HG02798 (cell line): ENCODE measurements at regions not wholly inside any gene's neighbourhood (a gene's known extent, or its start where the extent isn't known, plus 50 kb on each side); places are given as distances from the start of the nearest gene placed in this dataset.
"Not testable (repeated sequence)": the region's sequence is repeated elsewhere in the genome, so short reads cannot be mapped to it uniquely, and the experiment has no call there.

Experiments used
- ATAC-seq: cut with Tn5 transposase; IDR thresholded peaks from one replicate; pipeline ENCODE4 v1.9.1; 2021; ENCODE audit warnings: mild to moderate bottlenecking; ENCODE audit not compliant: unreplicated experiment, poor library complexity

DNA sequence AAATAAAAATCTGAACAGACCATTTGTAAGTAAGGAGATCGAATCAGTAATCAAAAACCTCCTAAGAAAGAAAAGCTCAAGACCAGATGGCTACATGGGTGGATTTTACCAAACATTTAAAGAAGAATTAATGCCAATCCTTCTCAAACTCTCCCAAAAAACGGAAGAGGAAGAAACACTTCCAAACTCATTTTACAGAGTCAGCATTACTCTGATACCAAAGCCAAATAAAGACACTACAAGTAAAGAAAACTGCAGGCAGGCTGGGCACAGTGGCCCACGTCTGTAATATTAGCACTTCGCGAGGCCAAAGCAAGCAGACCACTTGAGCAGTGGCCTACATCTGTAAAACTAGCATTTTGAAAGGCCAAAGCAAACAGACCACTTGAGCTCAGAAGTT, 159.8 kb downstream of the DPY19L2 start:
- no peak for ATAC-seq

DNA sequence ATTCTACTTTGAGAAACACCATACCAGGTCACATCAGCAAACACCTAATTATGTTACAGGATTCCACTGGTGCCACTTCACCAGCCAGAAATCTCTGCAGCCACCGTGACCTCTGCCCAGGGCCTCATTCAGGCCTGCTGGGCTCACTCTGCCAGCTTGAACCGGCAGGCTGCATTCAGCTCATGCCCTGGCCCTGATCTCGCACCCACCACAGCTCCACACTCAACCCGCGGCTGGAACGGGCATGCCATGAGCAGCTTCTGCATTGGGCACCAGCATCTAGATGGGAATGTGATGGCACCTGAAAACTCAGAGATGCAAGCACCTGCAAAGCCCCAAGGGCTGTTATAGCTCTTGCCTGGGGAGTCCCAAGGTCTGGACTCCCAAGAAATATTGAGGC, 168.7 kb downstream of the DPY19L2 start:
- ATAC-seq: no peak

DNA sequence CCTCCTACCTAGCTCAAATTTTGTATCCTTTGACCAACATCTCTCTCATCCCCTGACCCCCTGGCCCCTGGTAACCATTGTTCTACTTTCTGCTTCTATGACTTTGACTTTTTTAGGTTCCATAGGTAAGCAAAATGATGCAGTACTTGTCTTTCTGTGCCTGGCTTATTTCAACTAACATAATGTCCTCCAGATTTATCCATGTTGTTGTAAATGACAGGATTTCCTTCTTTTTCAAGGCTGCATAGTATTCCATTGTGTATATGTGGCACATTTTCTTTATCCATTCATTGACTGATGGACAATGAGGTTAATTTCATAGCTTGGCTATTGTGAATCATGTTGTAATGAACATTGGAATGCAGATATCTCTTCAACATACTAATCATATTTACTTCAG, 170.1 kb downstream of the DPY19L2 start:
- ATAC-seq: no peak

DNA sequence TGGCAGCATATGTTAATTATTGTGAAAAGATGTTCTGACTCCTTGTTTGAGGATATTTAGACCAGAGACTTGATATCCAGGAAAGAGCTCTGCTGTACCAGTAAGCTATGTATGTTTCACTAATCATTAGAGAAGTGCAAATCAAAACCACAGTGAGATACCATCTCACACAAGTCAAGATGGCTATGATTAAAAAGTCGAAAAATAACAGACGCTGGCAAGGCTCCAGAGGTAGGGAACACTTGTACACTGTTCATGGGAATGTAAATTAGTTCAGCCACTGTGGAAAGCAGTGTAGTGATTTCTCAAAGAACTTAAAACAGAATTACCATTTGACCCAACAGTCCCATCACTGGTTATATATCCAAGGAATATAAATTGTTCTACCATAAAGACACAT, 171.6 kb downstream of the DPY19L2 start:
- no peak for ATAC-seq

GRCh38 chr12:63495974-63496373, 172.3 kb downstream of the DPY19L2 start:
- no peak for ATAC-seq

GRCh38 chr12:63493357-63493756, 174.9 kb downstream of the DPY19L2 start:
- ATAC-seq: not testable (repeated sequence)

GRCh38 chr12:63480186-63480585, 188.1 kb downstream of the DPY19L2 start:
- no peak for ATAC-seq

DNA sequence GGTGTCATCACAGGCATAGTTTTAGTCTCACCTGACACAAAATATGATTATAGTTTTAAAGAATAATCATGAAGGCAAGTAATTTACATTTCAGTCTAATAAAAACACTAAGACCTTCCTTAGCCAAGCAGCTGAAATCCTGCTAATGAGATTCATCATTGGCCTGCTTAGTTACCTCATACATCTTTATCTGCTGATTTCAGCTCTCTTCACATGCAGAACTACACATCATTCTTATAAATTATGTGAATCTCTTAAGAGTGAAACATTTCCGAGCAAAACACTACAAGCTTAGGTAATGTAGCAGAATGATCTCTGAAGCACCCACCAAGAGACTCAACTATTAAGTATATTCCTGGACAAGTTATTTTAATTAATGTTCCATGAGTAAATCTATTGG, 198.1 kb downstream of the DPY19L2 start:
- no peak for ATAC-seq

- no peak for ATAC-seq
Measured at GRCh38 chr12:63467951-63468350, 200.3 kb downstream of the DPY19L2 start.

- no peak for ATAC-seq
Measured at GRCh38 chr12:63457857-63458256, 210.4 kb downstream of the DPY19L2 start.

DNA sequence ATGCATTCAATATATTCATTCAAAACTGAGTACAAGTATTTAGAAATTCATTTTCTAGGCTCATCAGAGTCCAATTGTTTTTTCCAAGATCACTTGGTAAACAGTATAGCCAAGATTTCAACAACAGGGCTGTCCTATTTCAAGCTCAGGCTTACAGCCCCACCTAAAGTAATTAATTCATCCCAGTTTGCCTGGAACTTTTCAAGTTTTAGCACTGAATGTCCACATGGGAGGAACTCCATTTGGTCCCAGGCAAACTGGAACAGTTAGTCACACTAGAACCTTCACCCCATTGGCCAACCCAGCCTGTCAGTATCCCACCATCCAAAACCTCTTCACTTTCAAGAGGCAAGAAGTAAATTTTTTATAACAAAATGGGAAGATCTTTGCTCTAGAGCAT, 210.9 kb downstream of the DPY19L2 start:
- no peak for ATAC-seq

- ATAC-seq: no peak
Measured at GRCh38 chr12:63450816-63451215, 217.5 kb downstream of the DPY19L2 start.

GRCh38 chr12:63450334-63450733, 218.0 kb downstream of the DPY19L2 start:
- no peak for ATAC-seq

GRCh38 chr12:63445224-63445880, 222.9 kb downstream of the DPY19L2 start:
- ATAC-seq: no peak

GRCh38 chr12:63440048-63440447, 228.2 kb downstream of the DPY19L2 start:
- ATAC-seq: no peak

- not testable (repeated sequence) for ATAC-seq
Measured at GRCh38 chr12:63434384-63434783, 233.9 kb downstream of the DPY19L2 start.

GRCh38 chr12:63427969-63428368, 240.3 kb downstream of the DPY19L2 start:
- ATAC-seq: not testable (repeated sequence)

DNA sequence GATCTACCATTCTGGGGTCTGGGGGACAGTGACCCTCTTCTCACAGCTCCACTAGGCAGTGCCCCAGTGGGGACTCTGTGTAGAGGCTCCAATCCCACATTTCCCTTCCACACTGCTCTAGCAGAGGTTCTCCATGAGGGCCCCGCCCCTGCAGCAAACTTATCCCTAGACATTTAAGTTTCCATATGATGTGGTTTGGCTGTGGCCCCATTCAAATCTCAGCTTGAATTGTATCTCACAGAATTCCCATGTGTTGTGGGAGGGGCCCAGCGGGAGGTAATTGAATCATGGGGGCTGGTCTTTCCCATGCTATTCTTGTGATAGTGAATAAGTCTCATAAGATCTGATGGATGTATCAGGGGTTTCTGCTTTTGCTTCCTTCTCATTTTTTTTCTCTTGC, 241.3 kb downstream of the DPY19L2 start:
- ATAC-seq: not testable (repeated sequence)

GRCh38 chr12:63424671-63425070, 243.6 kb downstream of the DPY19L2 start:
- no peak for ATAC-seq

DNA sequence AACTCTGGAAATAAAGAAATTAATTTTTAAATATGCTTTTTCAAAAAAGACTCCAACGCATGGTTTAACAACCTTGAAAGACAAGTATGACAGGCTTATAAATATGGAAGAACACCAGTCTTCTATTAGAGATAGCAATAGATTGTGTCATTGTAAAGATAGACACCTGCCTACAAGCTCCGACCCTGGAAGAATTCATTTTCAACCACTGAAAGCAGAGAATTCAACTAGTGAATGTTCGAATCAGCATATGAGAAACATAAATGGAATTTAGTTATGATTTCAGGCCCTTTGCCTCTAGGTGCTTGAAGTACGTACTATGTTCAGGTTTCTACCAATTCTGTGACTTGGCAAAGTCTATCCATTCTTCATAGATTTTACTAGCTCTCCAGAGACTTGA, 244.5 kb downstream of the DPY19L2 start:
- no peak for ATAC-seq

DNA sequence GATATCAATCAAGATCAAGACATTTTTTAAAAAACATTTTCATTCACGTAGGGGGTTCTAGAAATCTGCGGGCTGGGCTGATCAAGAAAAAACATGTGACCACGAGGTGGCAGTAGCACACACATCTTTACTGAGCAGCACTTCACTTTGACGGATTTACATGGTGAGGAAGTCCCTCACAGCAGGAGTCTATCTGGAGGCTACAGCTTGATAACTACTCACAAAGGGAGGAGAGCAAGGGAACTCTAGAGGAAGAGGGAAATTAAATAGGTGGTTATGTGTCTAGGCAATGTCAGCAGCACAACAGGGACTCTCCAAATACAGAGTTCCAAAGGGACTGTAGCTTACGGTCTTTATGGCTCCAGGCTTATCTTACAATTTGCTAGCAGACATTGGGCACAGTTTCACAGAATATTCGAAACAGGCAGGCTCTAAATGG, 248.1 kb downstream of the DPY19L2 start:
- ATAC-seq: peak; percentile 95

DNA sequence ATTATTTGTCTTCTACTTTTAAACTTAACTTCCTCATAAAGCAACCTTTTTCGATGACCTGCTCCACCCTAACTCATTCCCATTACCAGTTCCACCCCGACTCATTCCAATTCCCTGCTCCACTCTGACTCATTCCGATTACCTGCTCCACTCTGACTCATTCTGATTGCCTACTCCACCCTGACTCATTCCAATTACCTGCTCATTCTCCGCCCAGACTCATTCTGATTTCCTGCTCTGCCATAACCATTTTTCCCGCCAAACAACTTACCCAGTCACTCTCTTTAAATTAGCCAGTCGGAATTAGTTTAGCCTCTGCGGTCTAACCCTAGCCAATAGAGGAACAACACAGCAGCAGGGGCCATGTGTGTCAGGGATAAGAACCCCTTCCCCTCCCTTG, 249.1 kb downstream of the DPY19L2 start:
- no peak for ATAC-seq

GRCh38 chr12:63416788-63417187, 251.5 kb downstream of the DPY19L2 start:
- no peak for ATAC-seq
